ENCODE measurements at regions not wholly inside any gene's neighbourhood (a gene's known extent, or its start where the extent isn't known, plus 50 kb on each side); places are given as distances from the start of the nearest gene placed in this dataset.
A peak's percentile ranks its signal among the peaks of the same experiment; 100 is the strongest.

- no peak overlapping the region for H2BK15ac ChIP-seq (ENCODE audit: low read depth, low read length)
- BruUV-seq (replicated peaks) = no TSS peak
- H3K56ac ChIP-seq (ENCODE audit: extremely low read depth, insufficient read depth, low read length) = no peak overlapping the region
- no peak overlapping the region for H3K27ac ChIP-seq (ENCODE audit: insufficient read depth, low read length)
- no peak overlapping the region for H4K8ac ChIP-seq (ENCODE audit: low read depth in 2 of 2, low read length in 2 of 2)
- no peak overlapping the region for H2AK5ac ChIP-seq (ENCODE audit: low read depth, low read length)
- DNase-seq (no peak), ATAC-seq (ENCODE audit: low read depth) (no peak)
- H3K23ac ChIP-seq (ENCODE audit: low read depth, low read length) = no peak overlapping the region
- H3K9ac ChIP-seq (ENCODE audit: low read depth, low read length) = no peak overlapping the region
- no peaks in the 10 kb centered on the region for H3K27me3 ChIP-seq (ENCODE audit: control insufficient read depth, insufficient read depth, low read length)
- no peaks in the 10 kb centered on the region for H3K79me1 ChIP-seq (ENCODE audit: low read depth in 1 of 2, low read length in 2 of 2)
- H3K4ac ChIP-seq (ENCODE audit: low read depth, low read length) = no peak overlapping the region
- no peak overlapping the region for H2AK9ac ChIP-seq (replicated peaks; ENCODE audit: low read depth, low read length, poor library complexity)
- H3K4me1 ChIP-seq (ENCODE audit: control insufficient read depth, insufficient read depth, low read length) = no peaks in the 10 kb centered on the region
- no CpG with 5 or more reads among the region's 2 CpGs for WGBS, 2 experiments (ENCODE audit: extremely low coverage in 2 of 2, insufficient read length in 1 of 2)
- TF ChIP-seq MAZ (IDR thresholded peaks at IDR 0.05; ENCODE audit: borderline replicate concordance, low read depth, low read length) = no peak
- no peak for TF ChIP-seq RCOR1 (IDR thresholded peaks at IDR 0.05; ENCODE audit: insufficient replicate concordance, low read length)
- no peak for TF ChIP-seq CTCF (conservative IDR thresholded peaks at IDR 0.05; ENCODE audit: low read depth, low read length)
- TF ChIP-seq MXI1 (IDR thresholded peaks at IDR 0.05; ENCODE audit: borderline replicate concordance, low read depth, low read length) = no peak
- 0 out of 2 replicates have a peak, but pooled peaks have one; percentile 39 for TF ChIP-seq CEBPB (IDR thresholded peaks at IDR 0.05; ENCODE audit: low read depth, low read length)
- TF ChIP-seq MAFK (IDR thresholded peaks at IDR 0.05; ENCODE audit: low read depth, low read length) = no peak
- no peaks in the 10 kb centered on the region for H3K36me3 ChIP-seq (ENCODE audit: control insufficient read depth, insufficient read depth, low read length)
- H2BK20ac ChIP-seq (ENCODE audit: low read depth, low read length) = no peak overlapping the region
- dilution Hi-C loops (cut with HindIII; ENCODE audit: low sequenced_read_pairs, unreplicated experiment) (no loop called here), intact Hi-C loops (cut with micrococcal nuclease) (no loop called here), in situ Hi-C loops (cut with MboI; ENCODE audit: low sequenced_read_pairs) (no loop called here)
- no peak overlapping the region for H4K5ac ChIP-seq (ENCODE audit: low read depth, low read length)
- no peak overlapping the region for H3K4me2 ChIP-seq (ENCODE audit: low read depth, low read length)
- no peaks in the 10 kb centered on the region for H4K20me1 ChIP-seq (ENCODE audit: insufficient read depth, low read length)
- H2BK120ac ChIP-seq (ENCODE audit: low read depth, low read length) = no peak overlapping the region
- H3K4me3 ChIP-seq (ENCODE audit: insufficient read depth, low read depth, low read length) = no peak overlapping the region
- ChIA-PET POLR2A (ENCODE audit: unreplicated experiment) (no interaction called here), CTCF (no interaction called here)
- H2BK5ac ChIP-seq (ENCODE audit: low read depth, low read length, poor library complexity, severe bottlenecking) = no peak overlapping the region
- H3K18ac ChIP-seq (ENCODE audit: low read depth, low read length) = no peak overlapping the region
- no peak overlapping the region for H4K91ac ChIP-seq (ENCODE audit: insufficient read depth, low read depth, low read length)
- peaks cover 13% of the 10 kb centered on the region for H3K9me3 ChIP-seq (ENCODE audit: control insufficient read depth, insufficient read depth, low read length)
- H3K14ac ChIP-seq (replicated peaks; ENCODE audit: low read depth, low read length) = no peak overlapping the region
- no peak overlapping the region for H2AFZ ChIP-seq (replicated peaks; ENCODE audit: low read length, poor library complexity)
- H3K9me1 ChIP-seq (ENCODE audit: insufficient read depth, low read length) = no peaks in the 10 kb centered on the region
Measured at GRCh38 chr13:61722119-61722518, 306.5 kb upstream of the PCDH20 start.
